BLaER1 (cell line): ENCODE measurements at regions not wholly inside any gene's neighbourhood (a gene's known extent, or its start where the extent isn't known, plus 50 kb on each side); places are given as distances from the start of the nearest gene placed in this dataset.
A peak's percentile ranks its signal among the peaks of the same experiment; 100 is the strongest.
"Not testable (repeated sequence)": the region's sequence is repeated elsewhere in the genome, so short reads cannot be mapped to it uniquely, and the experiment has no call there.

Source experiments
- H3K27ac ChIP-seq: shearing (Covaris generic); formaldehyde crosslinking; 2 replicates; pipeline ENCODE4 v1.8.1; 2022
- H3K27me3 ChIP-seq: shearing (Covaris generic); formaldehyde crosslinking; 2 replicates; pipeline ENCODE4 v1.8.1; 2022
- H3K36me3 ChIP-seq: shearing (Covaris generic); formaldehyde crosslinking; 2 replicates; pipeline ENCODE4 v1.8.1; 2022
- H3K4me1 ChIP-seq: shearing (Covaris generic); formaldehyde crosslinking; 2 replicates; pipeline ENCODE4 v1.8.1; 2022
- H3K4me2 ChIP-seq: shearing (Covaris generic); formaldehyde crosslinking; 2 replicates; pipeline ENCODE4 v1.8.1; 2022
- H3K4me3 ChIP-seq: shearing (Covaris generic); formaldehyde crosslinking; 2 replicates; pipeline ENCODE4 v1.8.1; 2022
- H3K9ac ChIP-seq: shearing (Covaris generic); formaldehyde crosslinking; 2 replicates; pipeline ENCODE4 v1.8.1; 2022
- H3K9me3 ChIP-seq: shearing (Covaris generic); formaldehyde crosslinking; 2 replicates; pipeline ENCODE4 v1.8.1; 2022
- H4K20me1 ChIP-seq: shearing (Covaris generic); formaldehyde crosslinking; 2 replicates; pipeline ENCODE4 v1.8.1; 2022
- Cebpa-rat ChIP-seq: shearing (Covaris generic); IDR thresholded peaks from 2 replicates; pipeline ENCODE4 v1.8.1; 2022

GRCh38 chr19:32063601-32064000 is 281.8 kb upstream of the ZNF507 start:
- Histone ChIP-seq H3K36me3 (no peaks in the 10 kb centered on the region), H3K4me1 (peaks cover 46% of the 10 kb centered on the region), H3K9me3 (peaks cover 14% of the 10 kb centered on the region), H3K4me2 (peak overlapping the region; percentile 84), H4K20me1 (no peaks in the 10 kb centered on the region), H3K4me3 (peak overlapping the region; percentile 54), H3K27ac (peak overlapping the region; percentile 67), H3K27me3 (no peaks in the 10 kb centered on the region), H3K9ac (peak overlapping the region; percentile 72)
- TF ChIP-seq Cebpa-rat, result no peak

- H3K4me2 ChIP-seq, result no peak overlapping the region
- H3K9ac ChIP-seq, result no peak overlapping the region
- H3K27me3 ChIP-seq, result no peaks in the 10 kb centered on the region
- peaks cover 14% of the 10 kb centered on the region for H3K9me3 ChIP-seq
- H4K20me1 ChIP-seq, result no peaks in the 10 kb centered on the region
- peaks cover 37% of the 10 kb centered on the region for H3K4me1 ChIP-seq
- no peaks in the 10 kb centered on the region for H3K36me3 ChIP-seq
- no peak for TF ChIP-seq Cebpa-rat
- no peak overlapping the region for H3K4me3 ChIP-seq
- no peak overlapping the region for H3K27ac ChIP-seq
These were observed 279.4 kb upstream of the ZNF507 start for GRCh38 chr19:32066056-32066455.

GRCh38 chr19:32067685-32068084 is 277.7 kb upstream of the ZNF507 start:
- Histone ChIP-seq H3K4me1 (peaks cover 22% of the 10 kb centered on the region), H3K4me3 (no peak overlapping the region), H3K9ac (no peak overlapping the region), H3K4me2 (no peak overlapping the region), H4K20me1 (no peaks in the 10 kb centered on the region), H3K36me3 (no peaks in the 10 kb centered on the region), H3K27me3 (no peaks in the 10 kb centered on the region), H3K27ac (no peak overlapping the region), H3K9me3 (peaks cover 8% of the 10 kb centered on the region; the same call in 1 of the 2 replicates)
- TF ChIP-seq Cebpa-rat, result no peak

- no peaks in the 10 kb centered on the region for H3K36me3 ChIP-seq
- no peak for TF ChIP-seq Cebpa-rat
- no peaks in the 10 kb centered on the region for H3K27me3 ChIP-seq
- H3K4me2 ChIP-seq, result no peak overlapping the region
- no peak overlapping the region for H3K27ac ChIP-seq
- no peak overlapping the region for H3K4me3 ChIP-seq
- no peak overlapping the region for H3K9ac ChIP-seq
- peaks cover 8% of the 10 kb centered on the region; the same call in 1 of the 2 replicates for H3K9me3 ChIP-seq
- peaks cover 11% of the 10 kb centered on the region for H3K4me1 ChIP-seq
- no peaks in the 10 kb centered on the region for H4K20me1 ChIP-seq
These were observed 276.6 kb upstream of the ZNF507 start for GRCh38 chr19:32068793-32069192.

GRCh38 chr19:32070101-32070500 is 275.3 kb upstream of the ZNF507 start:
- TF ChIP-seq Cebpa-rat, result no peak
- H3K4me1 ChIP-seq, result no peaks in the 10 kb centered on the region
- no peaks in the 10 kb centered on the region for H3K36me3 ChIP-seq
- H3K4me2 ChIP-seq, result no peak overlapping the region
- H3K9me3 ChIP-seq, result peaks cover 4% of the 10 kb centered on the region; the same call in 1 of the 2 replicates
- H4K20me1 ChIP-seq, result no peaks in the 10 kb centered on the region
- no peak overlapping the region for H3K27ac ChIP-seq
- no peak overlapping the region for H3K4me3 ChIP-seq
- H3K27me3 ChIP-seq, result no peaks in the 10 kb centered on the region
- H3K9ac ChIP-seq, result no peak overlapping the region

DNA sequence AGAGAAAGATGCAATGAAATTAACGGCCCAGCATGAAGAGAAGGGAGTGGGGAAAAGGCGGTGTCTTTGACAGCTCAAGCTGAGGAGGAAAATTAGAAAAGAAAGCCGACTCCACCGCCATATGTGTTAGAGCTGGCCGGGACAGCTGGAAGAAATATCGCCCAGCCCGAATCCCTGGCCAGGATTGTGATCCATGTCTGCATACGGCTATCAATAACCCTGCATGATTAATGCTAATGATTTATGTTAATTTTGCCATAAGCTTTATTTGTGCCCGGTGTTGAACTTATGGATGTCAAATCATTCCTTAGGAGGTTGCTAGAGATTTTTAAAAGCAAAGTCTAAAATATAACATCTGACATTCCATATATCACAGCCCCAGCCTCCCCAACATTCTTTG is 263.4 kb upstream of the ZNF507 start:
- H4K20me1 ChIP-seq, result no peaks in the 10 kb centered on the region
- H3K4me2 ChIP-seq, result no peak overlapping the region
- H3K4me3 ChIP-seq, result no peak overlapping the region
- H3K9me3 ChIP-seq, result no peaks in the 10 kb centered on the region
- no peak for TF ChIP-seq Cebpa-rat
- no peaks in the 10 kb centered on the region for H3K27me3 ChIP-seq
- H3K4me1 ChIP-seq, result no peaks in the 10 kb centered on the region
- H3K27ac ChIP-seq, result no peak overlapping the region
- no peaks in the 10 kb centered on the region for H3K36me3 ChIP-seq
- H3K9ac ChIP-seq, result no peak overlapping the region

DNA sequence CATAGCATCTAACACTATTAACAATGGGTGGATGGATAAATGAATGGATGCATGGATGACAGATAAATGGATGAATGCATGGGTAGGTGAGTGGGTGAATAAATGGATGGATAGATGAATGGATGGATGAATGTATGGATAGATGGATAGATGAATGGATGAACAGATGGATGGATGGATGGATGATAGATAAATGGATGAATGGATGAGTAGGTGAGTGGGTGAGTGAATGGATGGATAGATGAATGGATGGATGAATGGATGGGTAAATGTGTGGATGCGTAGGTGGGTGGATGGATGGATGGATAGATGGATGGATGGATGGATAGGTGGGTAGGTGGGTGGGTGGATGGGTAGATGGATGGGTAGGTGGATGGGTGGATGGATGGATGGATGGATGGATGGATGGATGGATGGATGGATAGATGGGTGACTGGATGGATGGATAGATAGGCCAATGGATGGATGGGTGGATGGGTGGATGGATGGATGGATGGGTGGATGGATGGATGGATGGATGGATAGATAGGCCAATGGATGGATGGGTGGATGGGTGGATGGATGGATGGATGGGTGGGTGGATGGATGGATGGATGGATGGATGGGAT is 260.6 kb upstream of the ZNF507 start:
- not testable (repeated sequence) for H3K4me1 ChIP-seq, H3K36me3 ChIP-seq, H4K20me1 ChIP-seq, H3K9me3 ChIP-seq, H3K4me3 ChIP-seq, H3K27ac ChIP-seq, H3K9ac ChIP-seq, H3K4me2 ChIP-seq, H3K27me3 ChIP-seq

- Histone ChIP-seq H3K4me3 (no peak overlapping the region), H3K4me2 (peak overlapping the region; percentile 24; the same call in 1 of the 2 replicates), H3K4me1 (peaks cover 17% of the 10 kb centered on the region), H4K20me1 (no peaks in the 10 kb centered on the region), H3K9me3 (no peaks in the 10 kb centered on the region), H3K27ac (no peak overlapping the region), H3K36me3 (no peaks in the 10 kb centered on the region), H3K27me3 (no peaks in the 10 kb centered on the region), H3K9ac (no peak overlapping the region)
- no peak for TF ChIP-seq Cebpa-rat
These were observed 254.2 kb upstream of the ZNF507 start for GRCh38 chr19:32091241-32091640.

GRCh38 chr19:32097011-32097410 is 248.4 kb upstream of the ZNF507 start:
- no peak overlapping the region for H3K4me3 ChIP-seq
- peaks cover 26% of the 10 kb centered on the region for H3K9me3 ChIP-seq
- no peaks in the 10 kb centered on the region for H3K27me3 ChIP-seq
- H3K4me1 ChIP-seq, result peaks cover 25% of the 10 kb centered on the region
- no peaks in the 10 kb centered on the region for H3K36me3 ChIP-seq
- H3K9ac ChIP-seq, result no peak overlapping the region
- peak overlapping the region; percentile 66 for H3K4me2 ChIP-seq
- no peaks in the 10 kb centered on the region for H4K20me1 ChIP-seq
- TF ChIP-seq Cebpa-rat, result no peak
- no peak overlapping the region for H3K27ac ChIP-seq

DNA sequence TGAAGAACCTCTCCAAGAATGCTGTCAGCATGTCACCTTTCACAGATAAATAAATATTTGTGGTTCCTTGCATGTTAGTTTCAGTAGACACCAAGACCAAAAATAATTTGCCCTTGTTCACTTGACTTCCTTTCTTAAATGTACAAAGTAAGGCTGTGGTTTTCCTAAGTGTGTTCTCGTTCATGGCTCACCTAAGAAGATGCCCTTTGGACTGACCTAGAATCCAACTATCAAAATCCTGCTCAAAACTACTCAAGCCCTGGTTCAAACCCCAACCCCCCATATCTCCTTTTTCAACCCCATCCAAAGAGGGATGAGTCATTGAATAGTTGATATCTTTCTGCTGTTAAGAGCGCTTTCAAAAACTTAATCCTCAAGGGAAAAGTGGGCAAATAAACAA is 247.8 kb upstream of the ZNF507 start:
- H4K20me1 ChIP-seq, result no peaks in the 10 kb centered on the region
- TF ChIP-seq Cebpa-rat, result no peak
- no peak overlapping the region for H3K27ac ChIP-seq
- H3K9ac ChIP-seq, result no peak overlapping the region
- peaks cover 26% of the 10 kb centered on the region for H3K9me3 ChIP-seq
- H3K36me3 ChIP-seq, result no peaks in the 10 kb centered on the region
- H3K4me1 ChIP-seq, result peaks cover 21% of the 10 kb centered on the region
- peak overlapping the region; percentile 66 for H3K4me2 ChIP-seq
- no peak overlapping the region for H3K4me3 ChIP-seq
- H3K27me3 ChIP-seq, result no peaks in the 10 kb centered on the region

GRCh38 chr19:32098968-32099367 is 246.4 kb upstream of the ZNF507 start:
- Histone ChIP-seq H3K36me3 (no peaks in the 10 kb centered on the region), H3K4me2 (no peak overlapping the region), H3K27ac (no peak overlapping the region), H3K9me3 (peaks cover 26% of the 10 kb centered on the region), H4K20me1 (no peaks in the 10 kb centered on the region), H3K4me3 (no peak overlapping the region), H3K9ac (no peak overlapping the region), H3K27me3 (no peaks in the 10 kb centered on the region), H3K4me1 (peaks cover 19% of the 10 kb centered on the region)
- no peak for TF ChIP-seq Cebpa-rat
